GM19351 (cell line): ENCODE measurements at regions not wholly inside any gene's neighbourhood (a gene's known extent, or its start where the extent isn't known, plus 50 kb on each side); places are given as distances from the start of the nearest gene placed in this dataset.
"Not testable (repeated sequence)": the region's sequence is repeated elsewhere in the genome, so short reads cannot be mapped to it uniquely, and the experiment has no call there.

Experiments
- ATAC-seq: cut with Tn5 transposase; IDR thresholded peaks from one replicate; pipeline ENCODE4 v1.9.1; 2021; ENCODE audit warnings: mild to moderate bottlenecking, moderate library complexity; ENCODE audit not compliant: unreplicated experiment

- ATAC-seq = no peak
These were observed 54.4 kb upstream of the CPHXL start for GRCh38 chr16:75780669-75781068.

GRCh38 chr16:75781683-75782343, 55.5 kb upstream of the CPHXL start:
- no peak for ATAC-seq

- no peak for ATAC-seq
These were observed 61.1 kb upstream of the CPHXL start for GRCh38 chr16:75787440-75787839.

GRCh38 chr16:75789237-75789636, 62.9 kb upstream of the CPHXL start:
- peak; percentile 84 for ATAC-seq

GRCh38 chr16:75792771-75793492, 66.6 kb upstream of the CPHXL start:
- ATAC-seq = no peak

- ATAC-seq = no peak
These were observed 67.4 kb upstream of the CPHXL start for GRCh38 chr16:75793641-75794040.

- ATAC-seq = peak; percentile 55
These were observed 68.1 kb upstream of the CPHXL start for GRCh38 chr16:75794426-75794825.

GRCh38 chr16:75798714-75799113, 72.4 kb upstream of the CPHXL start:
- ATAC-seq = peak; percentile 43

- ATAC-seq = no peak
These were observed 75.0 kb upstream of the CPHXL start for GRCh38 chr16:75801307-75801706.

- no peak for ATAC-seq
These were observed 77.5 kb upstream of the CPHXL start for GRCh38 chr16:75803753-75804152.

GRCh38 chr16:75804368-75804767, 78.1 kb upstream of the CPHXL start:
- no peak for ATAC-seq

GRCh38 chr16:75805946-75806345, 79.7 kb upstream of the CPHXL start:
- no peak for ATAC-seq

GRCh38 chr16:75806487-75806886, 80.2 kb upstream of the CPHXL start:
- ATAC-seq = no peak

GRCh38 chr16:75810342-75810741, 84.1 kb upstream of the CPHXL start:
- ATAC-seq = no peak

- ATAC-seq = no peak
These were observed 84.8 kb upstream of the CPHXL start for GRCh38 chr16:75811020-75811634.

- no peak for ATAC-seq
These were observed 92.2 kb upstream of the CPHXL start for GRCh38 chr16:75818491-75818890.

- no peak for ATAC-seq
These were observed 94.4 kb upstream of the CPHXL start for GRCh38 chr16:75820672-75821071.

GRCh38 chr16:75821117-75821516, 94.8 kb upstream of the CPHXL start:
- no peak for ATAC-seq

- ATAC-seq = not testable (repeated sequence)
These were observed 99.5 kb upstream of the CPHXL start for GRCh38 chr16:75825750-75826149.

GRCh38 chr16:75827372-75828038, 101.2 kb upstream of the CPHXL start:
- not testable (repeated sequence) for ATAC-seq

- not testable (repeated sequence) for ATAC-seq
These were observed 107.1 kb upstream of the CPHXL start for GRCh38 chr16:75833385-75833784.
